Adrenal gland (tissue), 5 donors: ENCODE measurements at regions not wholly inside any gene's neighbourhood (a gene's known extent, or its start where the extent isn't known, plus 50 kb on each side); places are given as distances from the start of the nearest gene placed in this dataset.
"Not testable (repeated sequence)": the region's sequence is repeated elsewhere in the genome, so short reads cannot be mapped to it uniquely, and the experiment has no call there.

Source experiments
- CTCF ChIP-seq, 6 experiments: fragments of 450-650 bp in 4 of 6; fragments of 200-600 bp in 2 of 6; sonication (generic) in 1 of 6; IDR thresholded peaks; 1 replicate in 5 of 6; 2 replicates in 1 of 6; pipeline versions ENCODE4 v1.5.1 to v1.8.0; 2016 to 2021; ENCODE audit warnings: antibody characterized with exemption in 6 of 6, mild to moderate bottlenecking in 2 of 6, moderate library complexity in 1 of 6
- POLR2A ChIP-seq, 2 donors: fragments of 450-650 bp; IDR thresholded peaks; one replicate each; pipeline ENCODE4 v1.6.1; 2017; ENCODE audit warnings: antibody characterized with exemption in 2 of 2, mild to moderate bottlenecking in 2 of 2, moderate library complexity in 1 of 2
- donor health status: DM: no; HTN: no; CAD: no.

GRCh38 chr1:120311930-120312329 lies 102.9 kb upstream of the NBPF8 start:
- TF ChIP-seq CTCF, POLR2A (IDR thresholded peaks at IDR 0.05): not testable (repeated sequence)
